ENCODE measurements at regions not wholly inside any gene's neighbourhood (a gene's known extent, or its start where the extent isn't known, plus 50 kb on each side); places are given as distances from the start of the nearest gene placed in this dataset.

DNA sequence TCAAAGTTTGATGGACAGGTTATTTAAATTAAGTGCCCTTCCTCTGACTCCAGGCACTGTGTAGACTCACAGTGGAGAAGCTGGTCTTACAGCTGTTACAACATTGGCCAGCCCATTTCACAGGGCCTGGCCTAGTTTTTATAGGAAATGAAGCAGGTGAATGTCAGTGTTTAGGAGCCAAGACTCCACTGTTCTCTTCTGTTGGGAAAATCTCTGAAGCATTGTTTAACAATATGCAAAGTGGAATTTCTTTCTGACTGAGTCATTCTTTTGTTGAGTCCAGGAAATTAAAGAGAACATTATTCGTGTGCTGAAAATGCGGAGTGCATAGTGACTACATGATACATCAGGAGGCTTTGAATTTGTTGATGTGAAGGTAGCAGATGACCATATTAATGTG lies 64.7 kb downstream of the ARRDC4 start:
- peaks cover 5% of the 10 kb centered on the region; the same call in 1 of the 2 replicates for H3K9me3 ChIP-seq (ENCODE audit: control insufficient read depth, insufficient read depth, low read depth, low read length)
- peaks cover 8% of the 10 kb centered on the region for H3K4me1 ChIP-seq (ENCODE audit: control insufficient read depth, insufficient read depth, low read length)
- no peak overlapping the region for H3K27ac ChIP-seq (ENCODE audit: low read depth, low read length)
- no peaks in the 10 kb centered on the region for H3K36me3 ChIP-seq (ENCODE audit: control insufficient read depth, insufficient read depth, low read length)
- H3K4me3 ChIP-seq (ENCODE audit: low read depth, low read length) = no peak overlapping the region
- no peak overlapping the region for H3K9ac ChIP-seq (ENCODE audit: low read length)
- no peaks in the 10 kb centered on the region for H3K27me3 ChIP-seq (ENCODE audit: control insufficient read depth, insufficient read depth, low read length)

DNA sequence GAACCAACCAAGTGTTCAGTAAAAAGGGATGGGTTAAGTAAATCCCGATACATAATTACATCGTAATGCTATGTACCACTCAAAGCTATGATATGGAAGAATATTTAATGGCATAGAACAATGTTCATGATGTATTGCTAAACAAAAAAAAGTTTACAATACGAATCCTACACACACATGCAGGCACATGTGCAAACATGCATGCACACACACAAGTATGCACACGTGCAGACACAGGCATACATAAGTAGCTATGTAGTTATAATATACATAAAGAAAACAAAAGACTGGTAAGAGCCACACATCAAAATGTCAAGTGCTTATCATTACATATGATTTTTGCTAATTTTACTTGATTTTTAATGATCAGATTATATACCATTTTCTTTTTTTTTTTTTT lies 74.2 kb downstream of the ARRDC4 start:
- Histone ChIP-seq H3K9me3 (ENCODE audit: control insufficient read depth, insufficient read depth, low read depth, low read length) (no peaks in the 10 kb centered on the region), H3K36me3 (ENCODE audit: control insufficient read depth, insufficient read depth, low read length) (no peaks in the 10 kb centered on the region), H3K9ac (ENCODE audit: low read length) (no peak overlapping the region), H3K4me3 (ENCODE audit: low read depth, low read length) (no peak overlapping the region), H3K27me3 (ENCODE audit: control insufficient read depth, insufficient read depth, low read length) (no peaks in the 10 kb centered on the region), H3K4me1 (ENCODE audit: control insufficient read depth, insufficient read depth, low read length) (0 out of 2 replicates have a peak, but pooled peaks cover 7% of the 10 kb centered on the region), H3K27ac (ENCODE audit: low read depth, low read length) (no peak overlapping the region)

GRCh38 chr15:98035134-98035533 lies 74.6 kb downstream of the ARRDC4 start:
- 0 out of 2 replicates have a peak, but pooled peaks cover 7% of the 10 kb centered on the region for H3K4me1 ChIP-seq (ENCODE audit: control insufficient read depth, insufficient read depth, low read length)
- no peaks in the 10 kb centered on the region for H3K9me3 ChIP-seq (ENCODE audit: control insufficient read depth, insufficient read depth, low read depth, low read length)
- H3K27ac ChIP-seq (ENCODE audit: low read depth, low read length) = no peak overlapping the region
- no peak overlapping the region for H3K4me3 ChIP-seq (ENCODE audit: low read depth, low read length)
- no peaks in the 10 kb centered on the region for H3K36me3 ChIP-seq (ENCODE audit: control insufficient read depth, insufficient read depth, low read length)
- no peaks in the 10 kb centered on the region for H3K27me3 ChIP-seq (ENCODE audit: control insufficient read depth, insufficient read depth, low read length)
- H3K9ac ChIP-seq (ENCODE audit: low read length) = no peak overlapping the region

GRCh38 chr15:98035577-98036010 lies 75.1 kb downstream of the ARRDC4 start:
- H3K27me3 ChIP-seq (ENCODE audit: control insufficient read depth, insufficient read depth, low read length) = no peaks in the 10 kb centered on the region
- H3K9me3 ChIP-seq (ENCODE audit: control insufficient read depth, insufficient read depth, low read depth, low read length) = no peaks in the 10 kb centered on the region
- no peak overlapping the region for H3K27ac ChIP-seq (ENCODE audit: low read depth, low read length)
- no peak overlapping the region for H3K9ac ChIP-seq (ENCODE audit: low read length)
- H3K4me3 ChIP-seq (ENCODE audit: low read depth, low read length) = no peak overlapping the region
- H3K36me3 ChIP-seq (ENCODE audit: control insufficient read depth, insufficient read depth, low read length) = no peaks in the 10 kb centered on the region
- 0 out of 2 replicates have a peak, but pooled peaks cover 7% of the 10 kb centered on the region for H3K4me1 ChIP-seq (ENCODE audit: control insufficient read depth, insufficient read depth, low read length)

GRCh38 chr15:98039596-98039995 lies 79.1 kb downstream of the ARRDC4 start:
- H3K27me3 ChIP-seq (ENCODE audit: control insufficient read depth, insufficient read depth, low read length) = no peaks in the 10 kb centered on the region
- H3K9ac ChIP-seq (ENCODE audit: low read length) = no peak overlapping the region
- 0 out of 2 replicates have a peak, but pooled peaks cover 3% of the 10 kb centered on the region for H3K4me1 ChIP-seq (ENCODE audit: control insufficient read depth, insufficient read depth, low read length)
- no peak overlapping the region for H3K4me3 ChIP-seq (ENCODE audit: low read depth, low read length)
- no peaks in the 10 kb centered on the region for H3K36me3 ChIP-seq (ENCODE audit: control insufficient read depth, insufficient read depth, low read length)
- no peak overlapping the region for H3K27ac ChIP-seq (ENCODE audit: low read depth, low read length)
- H3K9me3 ChIP-seq (ENCODE audit: control insufficient read depth, insufficient read depth, low read depth, low read length) = no peaks in the 10 kb centered on the region

GRCh38 chr15:98040146-98040545 lies 79.6 kb downstream of the ARRDC4 start:
- no peaks in the 10 kb centered on the region for H3K27me3 ChIP-seq (ENCODE audit: control insufficient read depth, insufficient read depth, low read length)
- H3K4me1 ChIP-seq (ENCODE audit: control insufficient read depth, insufficient read depth, low read length) = 0 out of 2 replicates have a peak, but pooled peaks cover 3% of the 10 kb centered on the region
- no peak overlapping the region for H3K4me3 ChIP-seq (ENCODE audit: low read depth, low read length)
- no peak overlapping the region for H3K27ac ChIP-seq (ENCODE audit: low read depth, low read length)
- H3K36me3 ChIP-seq (ENCODE audit: control insufficient read depth, insufficient read depth, low read length) = no peaks in the 10 kb centered on the region
- no peak overlapping the region for H3K9ac ChIP-seq (ENCODE audit: low read length)
- no peaks in the 10 kb centered on the region for H3K9me3 ChIP-seq (ENCODE audit: control insufficient read depth, insufficient read depth, low read depth, low read length)

DNA sequence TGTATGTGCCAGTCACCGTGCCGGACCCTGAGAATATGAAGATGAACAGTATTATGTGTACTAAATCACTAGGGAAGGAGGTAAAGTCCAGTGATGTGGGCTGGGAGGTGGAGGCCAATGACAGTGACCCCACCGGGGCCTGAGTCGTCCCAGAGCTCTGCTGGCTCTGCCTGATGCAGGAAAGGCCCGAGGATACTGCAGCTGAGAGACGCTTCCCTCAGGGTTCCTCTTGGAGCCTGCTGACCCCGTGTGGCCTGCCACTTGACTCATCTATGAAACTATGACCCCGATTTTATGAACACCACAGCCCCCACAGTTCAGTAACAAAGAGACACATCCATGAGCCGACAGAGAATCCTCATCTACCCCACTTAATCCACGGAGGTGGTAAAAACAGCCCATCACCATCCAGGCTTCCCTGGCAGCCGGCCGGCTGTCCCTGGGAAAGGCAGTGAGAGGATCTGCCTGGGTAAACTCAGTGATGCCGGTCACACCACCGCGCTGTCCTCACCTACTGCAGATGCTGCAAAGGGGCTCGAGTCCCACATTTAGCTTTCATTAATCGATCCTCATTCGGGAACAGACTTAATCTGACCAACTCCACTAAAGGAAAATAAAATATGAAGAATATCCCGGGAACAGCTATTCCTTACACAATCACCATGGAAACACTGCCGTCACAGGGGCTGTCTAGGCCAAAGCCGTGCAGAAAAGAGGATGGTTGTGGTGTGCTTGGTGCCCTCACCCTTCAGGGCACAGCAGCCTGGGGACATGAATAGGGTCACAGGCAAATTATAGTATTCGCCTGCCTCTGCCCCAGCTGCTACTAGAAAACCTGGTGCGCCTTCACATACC lies 82.9 kb downstream of the ARRDC4 start:
- no peaks in the 10 kb centered on the region for H3K36me3 ChIP-seq (ENCODE audit: control insufficient read depth, insufficient read depth, low read length)
- no peaks in the 10 kb centered on the region for H3K9me3 ChIP-seq (ENCODE audit: control insufficient read depth, insufficient read depth, low read depth, low read length)
- no peak overlapping the region for H3K9ac ChIP-seq (ENCODE audit: low read length)
- no peaks in the 10 kb centered on the region for H3K27me3 ChIP-seq (ENCODE audit: control insufficient read depth, insufficient read depth, low read length)
- H3K4me3 ChIP-seq (ENCODE audit: low read depth, low read length) = no peak overlapping the region
- no peak overlapping the region for H3K27ac ChIP-seq (ENCODE audit: low read depth, low read length)
- no peaks in the 10 kb centered on the region for H3K4me1 ChIP-seq (ENCODE audit: control insufficient read depth, insufficient read depth, low read length)

GRCh38 chr15:98051734-98052133 lies 91.2 kb downstream of the ARRDC4 start:
- H3K9ac ChIP-seq (ENCODE audit: low read length) = no peak overlapping the region

DNA sequence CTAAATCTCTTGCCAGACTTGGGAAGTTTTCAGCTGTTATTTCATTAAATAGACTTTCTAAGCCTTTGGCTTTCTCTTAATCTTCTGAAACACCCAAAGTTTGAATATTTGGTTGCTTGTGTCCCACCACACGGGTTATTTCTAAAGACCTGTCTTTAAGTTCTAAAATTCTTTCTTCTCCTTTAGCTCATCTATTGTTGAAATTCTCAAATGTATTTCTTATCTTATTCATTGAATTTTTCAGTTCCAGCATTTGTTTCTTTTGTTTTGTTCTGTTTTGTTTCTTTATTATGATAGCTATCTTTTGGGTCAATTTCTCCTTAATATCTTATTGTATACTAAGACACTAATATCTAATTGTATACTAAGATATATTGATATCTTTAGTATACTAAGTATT lies 97.0 kb downstream of the ARRDC4 start:
- H3K9me3 ChIP-seq (ENCODE audit: control insufficient read depth, insufficient read depth, low read depth, low read length) = peaks cover 11% of the 10 kb centered on the region
- no peak overlapping the region for H3K27ac ChIP-seq (ENCODE audit: low read depth, low read length)
- H3K27me3 ChIP-seq (ENCODE audit: control insufficient read depth, insufficient read depth, low read length) = no peaks in the 10 kb centered on the region
- no peaks in the 10 kb centered on the region for H3K4me1 ChIP-seq (ENCODE audit: control insufficient read depth, insufficient read depth, low read length)
- H3K9ac ChIP-seq (ENCODE audit: low read length) = no peak overlapping the region
- no peak overlapping the region for H3K4me3 ChIP-seq (ENCODE audit: low read depth, low read length)
- no peaks in the 10 kb centered on the region for H3K36me3 ChIP-seq (ENCODE audit: control insufficient read depth, insufficient read depth, low read length)

More at GRCh38 chr15:98051734-98052133, 91.2 kb downstream of the ARRDC4 start:
- no peak overlapping the region for H3K27ac ChIP-seq (ENCODE audit: low read depth, low read length)
- H3K27me3 ChIP-seq (ENCODE audit: control insufficient read depth, insufficient read depth, low read length) = no peaks in the 10 kb centered on the region
- no peaks in the 10 kb centered on the region for H3K36me3 ChIP-seq (ENCODE audit: control insufficient read depth, insufficient read depth, low read length)
- H3K4me3 ChIP-seq (ENCODE audit: low read depth, low read length) = no peak overlapping the region
- no peaks in the 10 kb centered on the region for H3K4me1 ChIP-seq (ENCODE audit: control insufficient read depth, insufficient read depth, low read length)
- peaks cover 4% of the 10 kb centered on the region for H3K9me3 ChIP-seq (ENCODE audit: control insufficient read depth, insufficient read depth, low read depth, low read length)

DNA sequence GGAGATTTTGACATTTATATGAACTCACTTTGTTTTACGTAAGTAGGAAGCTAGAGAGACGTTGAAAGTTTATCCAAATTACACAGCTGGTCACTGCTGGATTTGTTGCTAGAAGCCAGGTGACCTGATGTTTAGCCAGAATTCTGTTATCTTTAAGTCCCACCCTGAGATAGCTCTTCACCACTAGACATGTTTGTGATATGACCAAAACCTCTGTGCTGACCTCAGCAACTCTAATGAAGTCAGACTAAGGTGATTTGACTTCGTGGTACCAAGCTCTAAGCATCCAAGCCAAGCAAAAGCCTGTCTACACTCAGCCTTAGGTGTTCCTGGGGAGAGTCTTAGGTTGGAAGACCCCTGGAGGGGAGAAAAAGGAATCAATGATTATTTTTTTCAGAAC lies 102.4 kb downstream of the ARRDC4 start:
- Histone ChIP-seq H3K9ac (ENCODE audit: low read length) (no peak overlapping the region), H3K27ac (ENCODE audit: low read depth, low read length) (no peak overlapping the region), H3K4me1 (ENCODE audit: control insufficient read depth, insufficient read depth, low read length) (no peaks in the 10 kb centered on the region), H3K27me3 (ENCODE audit: control insufficient read depth, insufficient read depth, low read length) (no peaks in the 10 kb centered on the region), H3K36me3 (ENCODE audit: control insufficient read depth, insufficient read depth, low read length) (no peaks in the 10 kb centered on the region), H3K4me3 (ENCODE audit: low read depth, low read length) (no peak overlapping the region), H3K9me3 (ENCODE audit: control insufficient read depth, insufficient read depth, low read depth, low read length) (peaks cover 3% of the 10 kb centered on the region; the same call in 1 of the 2 replicates)

- H3K9ac ChIP-seq (ENCODE audit: low read length) = no peak overlapping the region
- no peak overlapping the region for H3K4me3 ChIP-seq (ENCODE audit: low read depth, low read length)
- H3K27ac ChIP-seq (ENCODE audit: low read depth, low read length) = no peak overlapping the region
- no peaks in the 10 kb centered on the region for H3K36me3 ChIP-seq (ENCODE audit: control insufficient read depth, insufficient read depth, low read length)
- H3K9me3 ChIP-seq (ENCODE audit: control insufficient read depth, insufficient read depth, low read depth, low read length) = peaks cover 3% of the 10 kb centered on the region; the same call in 1 of the 2 replicates
- no peaks in the 10 kb centered on the region for H3K27me3 ChIP-seq (ENCODE audit: control insufficient read depth, insufficient read depth, low read length)
- H3K4me1 ChIP-seq (ENCODE audit: control insufficient read depth, insufficient read depth, low read length) = no peaks in the 10 kb centered on the region
Observed at GRCh38 chr15:98063315-98063714, 102.8 kb downstream of the ARRDC4 start.

Data from HUES6 (cell line).